SK-N-SH (cell line): ENCODE measurements at regions not wholly inside any gene's neighbourhood (a gene's known extent, or its start where the extent isn't known, plus 50 kb on each side); places are given as distances from the start of the nearest gene placed in this dataset.

ENCODE experiments used
- CTCF ChIA-PET: fragments of 300-600, 350-600 bp; formaldehyde crosslinking; extraction: SDS; loops from one replicate; lab custom pipeline; 2021; lab: Yijun Ruan, JAX
- POLR2A ChIA-PET: fragments of 350-600 bp; sonication (Branson Sonifier 250); formaldehyde crosslinking; extraction: SDS; loops from one replicate; lab custom pipeline; 2020; ENCODE audit warnings: antibody characterized with exemption, inconsistent platforms; lab: Yijun Ruan, JAX
- DNase-seq: peaks from one replicate; pipeline ENCODE4 v3.0.0; 2012
- H2AFZ ChIP-seq: fragments of 200-600 bp; sonication (generic); 2 replicates; pipeline ENCODE4 v1.8.1; 2016; ENCODE audit warnings: antibody characterized with exemption, mild to moderate bottlenecking, low read depth
- H3F3A ChIP-seq: fragments of 200-600 bp; sonication (generic); replicated peaks from 2 replicates; pipeline ENCODE3; 2016; ENCODE audit warnings: antibody characterized with exemption, mild to moderate bottlenecking; ENCODE audit not compliant: insufficient read depth
- H3K27ac ChIP-seq, 2 experiments: fragments of 200-500 bp in 1 of 2; fragments of 200-600 bp in 1 of 2; sonication (Bioruptor generic) in 1 of 2; sonication (generic), shearing (Covaris generic) in 1 of 2; 2 replicates each; pipeline versions ENCODE4 v1.5.1 to v1.6.1; 2014 to 2016; ENCODE audit warnings: low read depth in 2 of 2, inconsistent platforms in 1 of 2, low read length in 1 of 2, mild to moderate bottlenecking in 1 of 2, mixed read lengths in 1 of 2
- H3K27me3 ChIP-seq: fragments of 200-600 bp; sonication (generic), shearing (Covaris generic); 2 replicates; pipeline ENCODE4 v1.6.1; 2016; ENCODE audit warnings: mixed run types; ENCODE audit not compliant: insufficient read depth
- H3K36me3 ChIP-seq, 2 experiments: fragments of 200-500 bp in 1 of 2; fragments of 200-600 bp in 1 of 2; sonication (Bioruptor generic) in 1 of 2; sonication (generic) in 1 of 2; replicated peaks in 1 of 2; 2 replicates each; pipeline versions ENCODE3 to v1.5.1; 2014 to 2016; ENCODE audit warnings: low read length in 1 of 2, mild to moderate bottlenecking in 1 of 2; ENCODE audit not compliant: insufficient read depth in 2 of 2, control insufficient read depth in 1 of 2
- H3K4me1 ChIP-seq, 2 experiments: fragments of 200-500 bp in 1 of 2; fragments of 200-600 bp in 1 of 2; sonication (Bioruptor generic) in 1 of 2; sonication (generic), shearing (Covaris generic) in 1 of 2; 2 replicates each; pipeline versions ENCODE4 v1.5.1 to v1.6.1; 2014 to 2016; ENCODE audit warnings: low read depth in 1 of 2, low read length in 1 of 2, mixed run types in 1 of 2; ENCODE audit not compliant: insufficient read depth in 2 of 2, control insufficient read depth in 1 of 2
- H3K4me2 ChIP-seq: fragments of 200-600 bp; sonication (generic), shearing (Covaris generic); 2 replicates; pipeline ENCODE4 v1.6.1; 2017; ENCODE audit warnings: mixed run types
- H3K4me3 ChIP-seq, 2 experiments: fragments of 200-500 bp in 1 of 2; fragments of 200-600 bp in 1 of 2; sonication (Bioruptor generic) in 1 of 2; sonication (generic), shearing (Covaris generic) in 1 of 2; 2 replicates each; pipeline versions ENCODE4 v1.5.1 to v1.8.1; 2014 to 2016; ENCODE audit warnings: low read depth in 2 of 2, inconsistent platforms in 1 of 2, low read length in 1 of 2, mild to moderate bottlenecking in 1 of 2, mixed read lengths in 1 of 2, moderate library complexity in 1 of 2
- H3K79me2 ChIP-seq: fragments of 200-600 bp; sonication (generic); 2 replicates; pipeline ENCODE4 v1.8.1; 2017; ENCODE audit warnings: mild to moderate bottlenecking; ENCODE audit not compliant: insufficient read depth
- H3K9ac ChIP-seq: fragments of 200-600 bp; sonication (generic); 2 replicates; pipeline ENCODE4 v1.6.1; 2017; ENCODE audit warnings: mixed run types
- H3K9me2 ChIP-seq: fragments of 200-600 bp; sonication (generic); 2 replicates; pipeline ENCODE4 v1.6.1; 2017; ENCODE audit warnings: mixed run types
- H3K9me3 ChIP-seq: fragments of 200-600 bp; sonication (generic); 2 replicates; pipeline ENCODE4 v1.6.1; 2017; ENCODE audit warnings: mixed run types, mild to moderate bottlenecking, moderate library complexity
- H4K20me1 ChIP-seq: fragments of 200-600 bp; sonication (generic); 2 replicates; pipeline ENCODE4 v1.6.1; 2017; ENCODE audit warnings: mild to moderate bottlenecking, mixed run types; ENCODE audit not compliant: insufficient read depth
- CHD2 ChIP-seq: fragments of 150-350 bp; IDR thresholded peaks from 2 replicates; pipeline ENCODE4 v1.6.1; 2018; ENCODE audit warnings: low read length; ENCODE audit not compliant: partially characterized antibody
- CTCF ChIP-seq: fragments of 200-600 bp; sonication (generic); IDR thresholded peaks from 2 replicates; pipeline ENCODE4 v1.6.1; 2017; ENCODE audit warnings: antibody characterized with exemption, mild to moderate bottlenecking, moderate library complexity
- ELF1 ChIP-seq: IDR thresholded peaks from 2 replicates; pipeline ENCODE4 v1.4.0; 2012
- EP300 ChIP-seq, 2 experiments: IDR thresholded peaks; 2 replicates each; pipeline versions ENCODE4 v1.4.0 to v1.6.1; 2012; ENCODE audit warnings: borderline replicate concordance in 1 of 2, low read depth in 1 of 2, low read length in 1 of 2
- EZH2phosphoT487 ChIP-seq: fragments of 200-600 bp; sonication (generic); IDR thresholded peaks from 2 replicates; pipeline ENCODE4 v1.6.1; 2017; ENCODE audit warnings: low read depth, mixed run types, mild to moderate bottlenecking, antibody characterized with exemption, moderate library complexity, borderline replicate concordance
- FOXJ3 ChIP-seq: sonication (generic); formaldehyde crosslinking; IDR thresholded peaks from 2 replicates; pipeline ENCODE4 v1.5.1; 2020; ENCODE audit warnings: mild to moderate bottlenecking, missing genetic modification reagents
- JUND ChIP-seq: IDR thresholded peaks from 2 replicates; pipeline ENCODE4 v1.4.0; 2012
- MEF2A ChIP-seq: IDR thresholded peaks from 2 replicates; pipeline ENCODE4 v1.4.0; 2012; ENCODE audit warnings: low read depth, borderline replicate concordance
- MXI1 ChIP-seq: IDR thresholded peaks from 2 replicates; pipeline ENCODE4 v1.6.1; 2012; ENCODE audit warnings: mild to moderate bottlenecking, low read depth, low read length, improper control_type of control experiment
- NRF1 ChIP-seq: IDR thresholded peaks from 2 replicates; pipeline ENCODE4 v1.6.1; 2012; ENCODE audit warnings: low read depth, mild to moderate bottlenecking, low read length
- RFX5 ChIP-seq: IDR thresholded peaks from 2 replicates; pipeline ENCODE4 v1.6.1; 2012; ENCODE audit warnings: mild to moderate bottlenecking, improper control_type of control experiment, low read length
- SIN3A ChIP-seq: IDR thresholded peaks from 2 replicates; pipeline ENCODE4 v1.6.1; 2012; ENCODE audit warnings: low read depth, mild to moderate bottlenecking, low read length, moderate library complexity, borderline replicate concordance
- TEAD4 ChIP-seq: IDR thresholded peaks from 2 replicates; pipeline ENCODE4 v1.4.0; 2012; ENCODE audit warnings: mild to moderate bottlenecking, borderline replicate concordance; ENCODE audit not compliant: insufficient read depth
- USF1 ChIP-seq: IDR thresholded peaks from 2 replicates; pipeline ENCODE4 v1.4.0; 2012; ENCODE audit warnings: low read depth, borderline replicate concordance
- ZBTB33 ChIP-seq: IDR thresholded peaks from 2 replicates; pipeline ENCODE4 v1.4.0; 2012; ENCODE audit warnings: low read depth, borderline replicate concordance
- WGBS: methylation state at CpG from one replicate; pipeline ENCODE4 v1.1.6; 2017; ENCODE audit warnings: low lambda C conversion rate; 5-methylcytosine and 5-hydroxymethylcytosine counted together

GRCh38 chr7:25350041-25350440 is 121.8 kb upstream of the NPVF start:
- H3K4me2 ChIP-seq, result no peak overlapping the region
- no peak overlapping the region for H2AFZ ChIP-seq
- H3K79me2 ChIP-seq, result no peaks in the 10 kb centered on the region
- no peaks in the 10 kb centered on the region for H3K9me2 ChIP-seq
- no peak overlapping the region for H3K9ac ChIP-seq
- ChIA-PET POLR2A (no interaction called here), CTCF (interaction anchor here (1.2 to 1.4 kb wide), 2 partner anchors 90 to 501 kb away, joined by 3 to 4 read pairs; no protein-coding TSS in a partner anchor)
- TF ChIP-seq NRF1, result no peak
- no peak for TF ChIP-seq EZH2phosphoT487
- no peak for TF ChIP-seq CTCF
- TF ChIP-seq ELF1, result no peak
- TF ChIP-seq EP300 (IDR thresholded peaks at IDR 0.05; ENCODE audit: borderline replicate concordance in 1 of 2, low read depth in 1 of 2, low read length in 1 of 2), result no peak
- no peak for TF ChIP-seq SIN3A
- TF ChIP-seq MXI1, result no peak
- no peak for TF ChIP-seq CHD2
- TF ChIP-seq ZBTB33, result no peak
- no peak for TF ChIP-seq MEF2A
- no peak for TF ChIP-seq JUND
- no peak for TF ChIP-seq RFX5
- TF ChIP-seq TEAD4, result no peak
- no peak for TF ChIP-seq USF1
- TF ChIP-seq FOXJ3 (CRISPR knock-in tag), result no peak
- no peaks in the 10 kb centered on the region for H3K27me3 ChIP-seq
- DNase-seq, result no peak
- no peak overlapping the region for H3K27ac ChIP-seq
- H3K4me1 ChIP-seq, result no peaks in the 10 kb centered on the region; a peak in 1 of 4 replicates
- H3K36me3 ChIP-seq, result no peaks in the 10 kb centered on the region
- 19% methylated on average over 6 of the region's 6 CpGs for WGBS
- no peaks in the 10 kb centered on the region for H4K20me1 ChIP-seq
- H3K9me3 ChIP-seq, result no peaks in the 10 kb centered on the region
- H3K4me3 ChIP-seq, result no peak overlapping the region
- H3F3A ChIP-seq, result no peaks in the 10 kb centered on the region
